ENCODE measurements at regions not wholly inside any gene's neighbourhood (a gene's known extent, or its start where the extent isn't known, plus 50 kb on each side); places are given as distances from the start of the nearest gene placed in this dataset.
"Not testable (repeated sequence)": the region's sequence is repeated elsewhere in the genome, so short reads cannot be mapped to it uniquely, and the experiment has no call there.

GRCh38 chr9:105124598-105124997 is 119.9 kb upstream of the SLC44A1 start:
- not testable (repeated sequence) for TF ChIP-seq CTCF (IDR thresholded peaks at IDR 0.05; ENCODE audit: low read depth, low read length); EZH2phosphoT487 (IDR thresholded peaks at IDR 0.05; ENCODE audit: low read depth)
